Transverse colon (tissue), 4 donors: ENCODE measurements at regions not wholly inside any gene's neighbourhood (a gene's known extent, or its start where the extent isn't known, plus 50 kb on each side); places are given as distances from the start of the nearest gene placed in this dataset.

Source experiments
- DNase-seq: peaks from one replicate; pipeline ENCODE4 v3.0.0-alpha.2; 2019
- H3K27ac ChIP-seq, 4 donors: fragments of 200-600 bp; sonication (generic); 2 replicates each; pipeline ENCODE4 v1.5.1; 2016 to 2018; ENCODE audit warnings: inconsistent platforms in 4 of 4
- H3K27me3 ChIP-seq: fragments of 200-600 bp; sonication (generic); 2 replicates; pipeline ENCODE4 v1.5.1; 2017; ENCODE audit warnings: inconsistent platforms
- H3K36me3 ChIP-seq, 4 donors: fragments of 200-600 bp; sonication (generic); 2 replicates each; pipeline ENCODE4 v1.5.1; 2017 to 2019; ENCODE audit warnings: inconsistent platforms in 4 of 4
- H3K4me1 ChIP-seq, 4 donors: fragments of 200-600 bp; sonication (generic); 2 replicates each; pipeline ENCODE4 v1.5.1; 2017 to 2020; ENCODE audit warnings: inconsistent platforms in 4 of 4
- H3K4me3 ChIP-seq, 4 donors: fragments of 200-600 bp; sonication (generic); 1 replicate in 1 of 4; 2 replicates in 3 of 4; pipeline versions ENCODE4 v1.5.1 to v1.6.1; 2017 to 2019; ENCODE audit warnings: inconsistent platforms in 4 of 4
- H3K9me3 ChIP-seq, 2 donors: fragments of 200-600 bp; sonication (generic); 2 replicates each; pipeline ENCODE4 v1.5.1; 2017 to 2019; ENCODE audit warnings: inconsistent platforms in 2 of 2
- EP300 ChIP-seq: sonication (generic); formaldehyde crosslinking; IDR thresholded peaks from one replicate; pipeline ENCODE4 v1.6.1; 2017; ENCODE audit warnings: antibody characterized with exemption, low read depth
- POLR2A ChIP-seq: fragments of 450-650 bp; IDR thresholded peaks from one replicate; pipeline ENCODE4 v1.6.1; 2016; ENCODE audit warnings: antibody characterized with exemption, mild to moderate bottlenecking, moderate library complexity
- POLR2AphosphoS5 ChIP-seq, 3 donors: sonication (generic); formaldehyde crosslinking; IDR thresholded peaks; one replicate each; pipeline ENCODE4 v1.6.1; 2016; ENCODE audit warnings: antibody characterized with exemption in 3 of 3
- WGBS, 2 donors: methylation state at CpG; one replicate each; pipeline ENCODE4 v1.1.5; 2018; ENCODE audit warnings: low coverage in 1 of 2; 5-methylcytosine and 5-hydroxymethylcytosine counted together
- in situ Hi-C, 4 donors: fragments of 200-750 bp; cut with MboI; loops; one replicate each; pipeline versions ENCODE4 v1.15.0 to v1.15.1; 2017; ENCODE audit warnings: low sequenced_read_pairs in 3 of 4, low pct_ligation_motif_present in 1 of 4, low pct_unique_long_range_greater_than_20kb in 1 of 4
- intact Hi-C: fragments of 100-400 bp; cut with DNase I; formaldehyde crosslinking; loops from one replicate; pipeline ENCODE4 v1.15.1; 2023; ENCODE audit warnings: low total_unique reads
- TF ChIP-seq, protein P1 (sequence below), 5 experiments: fragments of 200-600 bp in 3 of 5; fragments of 450-650 bp in 2 of 5; sonication (generic) in 3 of 5; IDR thresholded peaks; 1 replicate in 2 of 5; 2 replicates in 3 of 5; pipeline ENCODE4 v1.5.1; 2016 to 2017; ENCODE audit warnings: antibody characterized with exemption in 5 of 5, inconsistent platforms in 3 of 5, mild to moderate bottlenecking in 2 of 5, moderate library complexity in 1 of 5

DNA sequence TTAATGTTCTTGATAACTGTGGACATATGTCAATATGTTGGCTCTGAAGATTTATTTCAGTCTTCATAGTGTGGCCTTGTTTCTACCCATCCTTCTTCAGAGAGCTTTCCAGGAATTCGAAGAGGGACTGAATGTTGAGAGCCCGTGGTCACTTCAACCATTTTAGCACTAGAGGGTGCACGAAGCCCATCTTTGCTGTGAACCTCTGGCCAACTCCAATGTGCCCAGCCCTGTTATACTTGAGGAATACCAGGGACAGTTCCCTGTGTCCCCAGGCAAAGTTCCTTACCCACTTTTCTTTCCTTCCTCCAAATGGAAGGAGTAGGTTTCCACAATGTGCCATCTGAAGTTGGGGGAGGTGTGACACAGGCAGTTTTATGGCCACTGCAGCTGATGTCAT lies 603.5 kb downstream of the RPL10L start:
- H3K27me3 ChIP-seq, result no peaks in the 10 kb centered on the region
- intact Hi-C loops, result no loop called here
- no peak overlapping the region for H3K27ac ChIP-seq
- H3K4me3 ChIP-seq, result no peak overlapping the region
- no peaks in the 10 kb centered on the region for H3K36me3 ChIP-seq
- 59 to 62% methylated on average over 3 of the region's 3 CpGs for WGBS, 2 donors
- no peaks in the 10 kb centered on the region for H3K4me1 ChIP-seq
- DNase-seq, result no peak
- in situ Hi-C loops, result no loop called here
- no peaks in the 10 kb centered on the region for H3K9me3 ChIP-seq
- TF ChIP-seq, protein P1, sequence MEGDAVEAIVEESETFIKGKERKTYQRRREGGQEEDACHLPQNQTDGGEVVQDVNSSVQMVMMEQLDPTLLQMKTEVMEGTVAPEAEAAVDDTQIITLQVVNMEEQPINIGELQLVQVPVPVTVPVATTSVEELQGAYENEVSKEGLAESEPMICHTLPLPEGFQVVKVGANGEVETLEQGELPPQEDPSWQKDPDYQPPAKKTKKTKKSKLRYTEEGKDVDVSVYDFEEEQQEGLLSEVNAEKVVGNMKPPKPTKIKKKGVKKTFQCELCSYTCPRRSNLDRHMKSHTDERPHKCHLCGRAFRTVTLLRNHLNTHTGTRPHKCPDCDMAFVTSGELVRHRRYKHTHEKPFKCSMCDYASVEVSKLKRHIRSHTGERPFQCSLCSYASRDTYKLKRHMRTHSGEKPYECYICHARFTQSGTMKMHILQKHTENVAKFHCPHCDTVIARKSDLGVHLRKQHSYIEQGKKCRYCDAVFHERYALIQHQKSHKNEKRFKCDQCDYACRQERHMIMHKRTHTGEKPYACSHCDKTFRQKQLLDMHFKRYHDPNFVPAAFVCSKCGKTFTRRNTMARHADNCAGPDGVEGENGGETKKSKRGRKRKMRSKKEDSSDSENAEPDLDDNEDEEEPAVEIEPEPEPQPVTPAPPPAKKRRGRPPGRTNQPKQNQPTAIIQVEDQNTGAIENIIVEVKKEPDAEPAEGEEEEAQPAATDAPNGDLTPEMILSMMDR (IDR thresholded peaks at IDR 0.05), result no peak
- TF ChIP-seq POLR2A, result no peak
- no peak for TF ChIP-seq EP300
- TF ChIP-seq POLR2AphosphoS5 (IDR thresholded peaks at IDR 0.05), result no peak

DNA sequence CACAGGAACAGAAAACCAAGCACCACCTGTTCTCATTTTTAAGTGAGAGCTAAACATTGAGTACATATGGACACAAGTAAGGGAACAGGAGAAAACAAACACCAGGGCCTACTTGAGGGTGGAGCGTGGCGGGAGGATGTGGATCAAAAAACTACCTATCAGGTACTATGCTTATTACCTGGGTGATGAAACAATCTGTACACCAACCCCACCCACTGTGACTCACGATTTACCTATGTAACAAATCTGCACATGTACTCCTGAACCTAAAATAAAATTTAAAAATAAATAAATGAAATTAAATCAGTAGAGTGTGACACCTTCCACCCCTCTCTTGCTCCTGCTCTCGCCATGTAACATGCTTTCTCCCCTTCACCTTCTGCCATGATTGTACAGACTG lies 615.5 kb downstream of the RPL10L start:
- no peaks in the 10 kb centered on the region for H3K9me3 ChIP-seq
- WGBS, 2 donors, result 66 to 77% methylated on average over 3 to 4 of the region's 4 CpGs
- H3K4me1 ChIP-seq, result no peaks in the 10 kb centered on the region
- no peak overlapping the region for H3K27ac ChIP-seq
- H3K4me3 ChIP-seq, result no peak overlapping the region
- in situ Hi-C loops (no loop called here), intact Hi-C loops (no loop called here)
- H3K36me3 ChIP-seq, result no peaks in the 10 kb centered on the region
- DNase-seq, result no peak
- no peaks in the 10 kb centered on the region for H3K27me3 ChIP-seq
- TF ChIP-seq, protein P1 (IDR thresholded peaks at IDR 0.05), result no peak
- TF ChIP-seq POLR2AphosphoS5 (IDR thresholded peaks at IDR 0.05) (no peak), POLR2A (no peak), EP300 (no peak)

DNA sequence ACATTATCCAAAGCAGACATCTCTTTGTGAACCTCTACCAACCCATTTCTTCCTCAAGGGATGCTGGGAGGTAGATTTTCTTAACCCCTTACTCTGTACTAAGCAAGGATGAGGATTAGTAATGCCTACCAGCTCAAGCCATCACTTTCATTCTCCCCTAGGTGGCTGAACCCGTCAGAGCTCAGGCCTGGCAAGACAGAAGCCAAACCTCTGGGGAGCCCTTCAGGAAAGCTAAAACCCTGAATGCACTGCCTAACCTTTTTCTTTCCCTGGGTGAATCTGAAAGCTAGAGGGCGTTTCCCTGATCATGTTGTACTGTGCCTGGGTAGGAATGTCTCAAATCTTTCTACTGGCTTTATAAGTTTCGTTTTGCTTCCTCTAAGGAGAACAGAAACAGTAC lies 617.3 kb downstream of the RPL10L start:
- in situ Hi-C loops (no loop called here), intact Hi-C loops (no loop called here)
- TF ChIP-seq EP300 (no peak), POLR2AphosphoS5 (IDR thresholded peaks at IDR 0.05) (no peak), POLR2A (no peak)
- TF ChIP-seq, protein P1 (IDR thresholded peaks at IDR 0.05), result no peak
- Histone ChIP-seq H3K4me1 (no peaks in the 10 kb centered on the region), H3K9me3 (no peaks in the 10 kb centered on the region), H3K4me3 (no peak overlapping the region), H3K36me3 (no peaks in the 10 kb centered on the region), H3K27ac (no peak overlapping the region), H3K27me3 (no peaks in the 10 kb centered on the region)
- no peak for DNase-seq
- WGBS, 2 donors, result 57 to 60% methylated on average over 2 to 3 of the region's 3 CpGs

DNA sequence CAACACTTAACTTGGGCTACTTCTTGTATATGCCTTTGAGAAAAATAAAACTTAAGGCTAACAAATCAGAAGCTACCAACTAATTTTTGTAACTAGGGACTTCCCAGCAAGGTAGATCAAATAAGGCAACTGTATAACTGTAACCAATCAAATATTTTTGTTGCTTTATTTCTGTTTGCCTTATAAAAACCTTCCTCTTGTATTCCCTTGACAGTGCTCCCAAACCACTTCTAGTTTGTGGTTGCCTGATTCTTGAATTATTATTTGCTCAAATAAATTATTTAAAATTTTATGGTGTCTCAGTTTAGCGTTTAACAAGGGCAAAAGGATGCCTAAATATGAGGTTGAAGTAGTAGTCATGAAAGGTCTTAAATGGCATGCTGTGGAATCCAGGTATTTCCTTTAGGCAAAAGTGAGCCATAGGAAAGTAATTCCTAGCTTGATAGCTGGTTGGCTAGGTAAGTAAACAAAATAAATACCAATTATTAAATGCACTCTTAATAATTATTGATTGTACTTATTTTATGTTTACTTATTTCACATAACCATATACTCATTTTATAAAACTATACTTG lies 632.6 kb downstream of the RPL10L start:
- intact Hi-C loops, result no loop called here
- in situ Hi-C loops, result no loop called here
- H3K4me1 ChIP-seq, result no peaks in the 10 kb centered on the region
- H3K27ac ChIP-seq, result no peak overlapping the region
- 80% methylated on average over 1 of the region's 1 CpG for WGBS, 2 donors
- H3K4me3 ChIP-seq, result no peak overlapping the region
- TF ChIP-seq POLR2A (no peak), POLR2AphosphoS5 (IDR thresholded peaks at IDR 0.05) (no peak), EP300 (no peak)
- TF ChIP-seq, protein P1 (IDR thresholded peaks at IDR 0.05), result no peak
- no peaks in the 10 kb centered on the region for H3K36me3 ChIP-seq
- H3K27me3 ChIP-seq, result no peaks in the 10 kb centered on the region
- no peak for DNase-seq
- no peaks in the 10 kb centered on the region for H3K9me3 ChIP-seq
